ENCODE measurements at regions not wholly inside any gene's neighbourhood (a gene's known extent, or its start where the extent isn't known, plus 50 kb on each side); places are given as distances from the start of the nearest gene placed in this dataset.
A peak's percentile ranks its signal among the peaks of the same experiment; 100 is the strongest.
"Not testable (repeated sequence)": the region's sequence is repeated elsewhere in the genome, so short reads cannot be mapped to it uniquely, and the experiment has no call there.

- POLR2A ChIA-PET; BruUV-seq (replicated peaks); H3K4me2 ChIP-seq (ENCODE audit: insufficient read depth, low read length); H3K9ac ChIP-seq (ENCODE audit: insufficient read depth in 1 of 2, low read depth in 2 of 2, low read length in 2 of 2); H4K20me1 ChIP-seq (replicated peaks; ENCODE audit: control insufficient read depth, insufficient read depth, low read length); H2AFZ ChIP-seq (ENCODE audit: low read depth, low read length); H3K27ac ChIP-seq (ENCODE audit: extremely low read depth, low read depth, low read length); H3K27me3 ChIP-seq (ENCODE audit: control insufficient read depth in 2 of 2, insufficient read depth in 2 of 2, low read length in 2 of 2); FAIRE-seq; H3K36me3 ChIP-seq (ENCODE audit: control insufficient read depth, insufficient read depth, low read length); H3K79me2 ChIP-seq (ENCODE audit: control insufficient read depth, insufficient read depth, low read length); H3K4me1 ChIP-seq (replicated peaks in 1 of 2; ENCODE audit: control insufficient read depth in 2 of 2, insufficient read depth in 2 of 2, low read length in 2 of 2); ATAC-seq; DNase-seq (ENCODE audit: extremely low read depth in 1 of 4, low spot score in 3 of 4); H3K9me1 ChIP-seq (ENCODE audit: control insufficient read depth, insufficient read depth, low read length); in situ Hi-C loops (cut with MboI); intact Hi-C loops (cut with micrococcal nuclease); H3K4me3 ChIP-seq; H3K9me3 ChIP-seq (replicated peaks; ENCODE audit: control insufficient read depth, insufficient read depth, low read depth, low read length); CTCF ChIA-PET (ENCODE audit: low intra/inter-chr PET ratio): not testable (repeated sequence)
- 0% methylated on average over 2 of the region's 10 CpGs for WGBS (ENCODE audit: insufficient coverage, low coverage, missing lambda C conversion rate)
Observed at GRCh38 chr16:32937929-32938328, 256.1 kb upstream of the TP53TG3C start.

GRCh38 chr16:32932240-32933040 is 256.5 kb upstream of the TP53TG3 start:
- H3K27me3 ChIP-seq (ENCODE audit: control insufficient read depth in 2 of 2, insufficient read depth in 2 of 2, low read length in 2 of 2); POLR2A ChIA-PET; H3K4me2 ChIP-seq (ENCODE audit: insufficient read depth, low read length); CTCF ChIA-PET (ENCODE audit: low intra/inter-chr PET ratio); BruUV-seq (replicated peaks); H3K9ac ChIP-seq (ENCODE audit: insufficient read depth in 1 of 2, low read depth in 2 of 2, low read length in 2 of 2); H2AFZ ChIP-seq (ENCODE audit: low read depth, low read length); H3K9me1 ChIP-seq (ENCODE audit: control insufficient read depth, insufficient read depth, low read length); intact Hi-C loops (cut with micrococcal nuclease); DNase-seq (ENCODE audit: extremely low read depth in 1 of 4, low spot score in 3 of 4); in situ Hi-C loops (cut with MboI); H4K20me1 ChIP-seq (replicated peaks; ENCODE audit: control insufficient read depth, insufficient read depth, low read length); FAIRE-seq; H3K4me3 ChIP-seq; H3K9me3 ChIP-seq (replicated peaks; ENCODE audit: control insufficient read depth, insufficient read depth, low read depth, low read length); H3K27ac ChIP-seq (ENCODE audit: extremely low read depth, low read depth, low read length); H3K4me1 ChIP-seq (replicated peaks in 1 of 2; ENCODE audit: control insufficient read depth in 2 of 2, insufficient read depth in 2 of 2, low read length in 2 of 2); H3K79me2 ChIP-seq (ENCODE audit: control insufficient read depth, insufficient read depth, low read length); H3K36me3 ChIP-seq (ENCODE audit: control insufficient read depth, insufficient read depth, low read length): not testable (repeated sequence)
- ATAC-seq = peak; percentile 73
- WGBS (ENCODE audit: insufficient coverage, low coverage, missing lambda C conversion rate) = 0% methylated on average over 2 of the region's 16 CpGs

- FAIRE-seq; intact Hi-C loops (cut with micrococcal nuclease); H3K4me1 ChIP-seq (replicated peaks in 1 of 2; ENCODE audit: control insufficient read depth in 2 of 2, insufficient read depth in 2 of 2, low read length in 2 of 2); H3K9me1 ChIP-seq (ENCODE audit: control insufficient read depth, insufficient read depth, low read length); H3K4me3 ChIP-seq; H2AFZ ChIP-seq (ENCODE audit: low read depth, low read length); H3K9me3 ChIP-seq (replicated peaks; ENCODE audit: control insufficient read depth, insufficient read depth, low read depth, low read length); H3K27ac ChIP-seq (ENCODE audit: extremely low read depth, low read depth, low read length); CTCF ChIA-PET (ENCODE audit: low intra/inter-chr PET ratio); H3K36me3 ChIP-seq (ENCODE audit: control insufficient read depth, insufficient read depth, low read length); in situ Hi-C loops (cut with MboI); BruUV-seq (replicated peaks); H3K79me2 ChIP-seq (ENCODE audit: control insufficient read depth, insufficient read depth, low read length); DNase-seq (ENCODE audit: extremely low read depth in 1 of 4, low spot score in 3 of 4); H3K4me2 ChIP-seq (ENCODE audit: insufficient read depth, low read length); H3K27me3 ChIP-seq (ENCODE audit: control insufficient read depth in 2 of 2, insufficient read depth in 2 of 2, low read length in 2 of 2); POLR2A ChIA-PET; H3K9ac ChIP-seq (ENCODE audit: insufficient read depth in 1 of 2, low read depth in 2 of 2, low read length in 2 of 2); H4K20me1 ChIP-seq (replicated peaks; ENCODE audit: control insufficient read depth, insufficient read depth, low read length); ATAC-seq: not testable (repeated sequence)
- no CpG with 5 or more reads among the region's 31 CpGs for WGBS (ENCODE audit: insufficient coverage, low coverage, missing lambda C conversion rate)
Observed at GRCh38 chr16:32925192-32925591, 249.2 kb upstream of the TP53TG3 start.

Data from K562 (cell line).